ENCODE measurements at regions not wholly inside any gene's neighbourhood (a gene's known extent, or its start where the extent isn't known, plus 50 kb on each side); places are given as distances from the start of the nearest gene placed in this dataset.
A peak's percentile ranks its signal among the peaks of the same experiment; 100 is the strongest.

DNA sequence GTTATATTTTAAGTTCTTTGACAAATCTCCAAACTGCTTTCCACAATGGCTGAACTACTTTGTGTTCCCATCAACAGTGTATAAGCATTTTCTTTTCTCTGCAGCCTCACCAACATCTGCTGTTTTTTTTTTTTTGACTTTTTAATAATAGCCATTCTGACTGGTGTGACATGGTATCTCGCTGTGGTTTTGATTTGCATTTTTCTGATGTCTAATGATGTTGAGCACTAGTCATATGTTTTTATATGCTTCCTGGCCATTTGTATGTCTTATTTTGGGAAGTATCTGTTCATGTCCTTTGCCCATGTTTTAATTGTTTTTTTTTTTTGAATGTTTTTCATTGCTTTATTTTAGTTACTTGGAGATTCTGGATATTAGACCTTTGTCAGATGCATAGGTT, 196.6 kb downstream of the PLK2 start:
- Mint-ChIP-seq H3K9me3 (ENCODE audit: unreplicated experiment) (peaks cover 2% of the 10 kb centered on the region), H3K36me3 (ENCODE audit: low read depth, unreplicated experiment) (no peaks in the 10 kb centered on the region), H3K4me3 (ENCODE audit: unreplicated experiment) (no peak overlapping the region), H3K27me3 (ENCODE audit: low read depth, unreplicated experiment) (no peaks in the 10 kb centered on the region), H3K4me1 (ENCODE audit: low read depth, unreplicated experiment) (peaks cover 18% of the 10 kb centered on the region), H3K27ac (ENCODE audit: unreplicated experiment) (no peak overlapping the region)
- Histone ChIP-seq H2AFZ (ENCODE audit: low read depth, low read length) (no peak overlapping the region), H3K79me2 (ENCODE audit: insufficient read depth, low read length) (no peaks in the 10 kb centered on the region), H3K9ac (ENCODE audit: low read length) (no peak overlapping the region), H3K4me3 (ENCODE audit: insufficient read depth, low read depth, low read length) (no peak overlapping the region), H3K27me3 (ENCODE audit: insufficient read depth, low read length) (no peaks in the 10 kb centered on the region), H3K4me1 (ENCODE audit: insufficient read depth, low read length) (peaks cover 22% of the 10 kb centered on the region), H3K36me3 (ENCODE audit: insufficient read depth, low read length) (no peaks in the 10 kb centered on the region), H3K9me3 (ENCODE audit: insufficient read depth, low read depth, low read length) (no peaks in the 10 kb centered on the region), H4K20me1 (ENCODE audit: insufficient read depth, low read length) (no peaks in the 10 kb centered on the region), H3K4me2 (ENCODE audit: low read length) (no peak overlapping the region), H3K27ac (ENCODE audit: low read depth, low read length) (no peak overlapping the region)
- no peak for FAIRE-seq
- TF ChIP-seq EZH2 (IDR thresholded peaks at IDR 0.05; ENCODE audit: insufficient read depth, low read length) = no peak
- TF ChIP-seq, protein P1, sequence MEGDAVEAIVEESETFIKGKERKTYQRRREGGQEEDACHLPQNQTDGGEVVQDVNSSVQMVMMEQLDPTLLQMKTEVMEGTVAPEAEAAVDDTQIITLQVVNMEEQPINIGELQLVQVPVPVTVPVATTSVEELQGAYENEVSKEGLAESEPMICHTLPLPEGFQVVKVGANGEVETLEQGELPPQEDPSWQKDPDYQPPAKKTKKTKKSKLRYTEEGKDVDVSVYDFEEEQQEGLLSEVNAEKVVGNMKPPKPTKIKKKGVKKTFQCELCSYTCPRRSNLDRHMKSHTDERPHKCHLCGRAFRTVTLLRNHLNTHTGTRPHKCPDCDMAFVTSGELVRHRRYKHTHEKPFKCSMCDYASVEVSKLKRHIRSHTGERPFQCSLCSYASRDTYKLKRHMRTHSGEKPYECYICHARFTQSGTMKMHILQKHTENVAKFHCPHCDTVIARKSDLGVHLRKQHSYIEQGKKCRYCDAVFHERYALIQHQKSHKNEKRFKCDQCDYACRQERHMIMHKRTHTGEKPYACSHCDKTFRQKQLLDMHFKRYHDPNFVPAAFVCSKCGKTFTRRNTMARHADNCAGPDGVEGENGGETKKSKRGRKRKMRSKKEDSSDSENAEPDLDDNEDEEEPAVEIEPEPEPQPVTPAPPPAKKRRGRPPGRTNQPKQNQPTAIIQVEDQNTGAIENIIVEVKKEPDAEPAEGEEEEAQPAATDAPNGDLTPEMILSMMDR (IDR thresholded peaks at IDR 0.05; ENCODE audit: insufficient read depth, low read depth, low read length) = no peak
- peak; percentile 51 for DNase-seq (ENCODE audit: low read depth)

DNA sequence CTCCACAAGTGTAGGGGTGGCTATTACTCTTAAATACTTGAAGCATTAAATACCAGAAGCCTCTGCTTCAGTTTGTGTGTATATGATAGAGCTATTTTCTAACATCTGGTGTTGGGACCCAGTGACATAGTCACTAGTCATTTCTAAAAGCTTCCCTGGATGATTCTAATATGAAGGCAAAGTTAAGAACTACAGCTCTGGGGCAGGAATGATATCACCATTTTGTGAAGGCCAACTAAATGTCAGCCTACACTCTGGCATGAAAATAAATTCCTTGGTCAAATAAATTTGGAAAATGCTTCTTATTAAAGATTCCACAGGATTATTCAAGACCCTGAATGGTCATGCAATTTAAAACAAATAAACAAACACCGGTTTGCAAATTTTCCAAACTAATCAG, 197.7 kb downstream of the PLK2 start:
- Mint-ChIP-seq H3K4me3 (ENCODE audit: unreplicated experiment) (no peak overlapping the region), H3K27me3 (ENCODE audit: low read depth, unreplicated experiment) (no peaks in the 10 kb centered on the region), H3K9me3 (ENCODE audit: unreplicated experiment) (peaks cover 2% of the 10 kb centered on the region), H3K4me1 (ENCODE audit: low read depth, unreplicated experiment) (peaks cover 20% of the 10 kb centered on the region), H3K36me3 (ENCODE audit: low read depth, unreplicated experiment) (no peaks in the 10 kb centered on the region), H3K27ac (ENCODE audit: unreplicated experiment) (no peak overlapping the region)
- Histone ChIP-seq H3K4me2 (ENCODE audit: low read length) (no peak overlapping the region), H3K79me2 (ENCODE audit: insufficient read depth, low read length) (no peaks in the 10 kb centered on the region), H2AFZ (ENCODE audit: low read depth, low read length) (no peak overlapping the region), H3K9ac (ENCODE audit: low read length) (no peak overlapping the region), H4K20me1 (ENCODE audit: insufficient read depth, low read length) (no peaks in the 10 kb centered on the region), H3K27ac (ENCODE audit: low read depth, low read length) (no peak overlapping the region), H3K4me3 (ENCODE audit: insufficient read depth, low read depth, low read length) (no peak overlapping the region), H3K36me3 (ENCODE audit: insufficient read depth, low read length) (no peaks in the 10 kb centered on the region), H3K9me3 (ENCODE audit: insufficient read depth, low read depth, low read length) (no peaks in the 10 kb centered on the region), H3K4me1 (ENCODE audit: insufficient read depth, low read length) (peaks cover 22% of the 10 kb centered on the region), H3K27me3 (ENCODE audit: insufficient read depth, low read length) (no peaks in the 10 kb centered on the region)
- FAIRE-seq (peak; percentile 73), DNase-seq (ENCODE audit: low read depth) (peak; percentile 47)
- TF ChIP-seq EZH2 (IDR thresholded peaks at IDR 0.05; ENCODE audit: insufficient read depth, low read length) = no peak
- TF ChIP-seq, protein P1 (IDR thresholded peaks at IDR 0.05; ENCODE audit: insufficient read depth, low read depth, low read length) = no peak

DNA sequence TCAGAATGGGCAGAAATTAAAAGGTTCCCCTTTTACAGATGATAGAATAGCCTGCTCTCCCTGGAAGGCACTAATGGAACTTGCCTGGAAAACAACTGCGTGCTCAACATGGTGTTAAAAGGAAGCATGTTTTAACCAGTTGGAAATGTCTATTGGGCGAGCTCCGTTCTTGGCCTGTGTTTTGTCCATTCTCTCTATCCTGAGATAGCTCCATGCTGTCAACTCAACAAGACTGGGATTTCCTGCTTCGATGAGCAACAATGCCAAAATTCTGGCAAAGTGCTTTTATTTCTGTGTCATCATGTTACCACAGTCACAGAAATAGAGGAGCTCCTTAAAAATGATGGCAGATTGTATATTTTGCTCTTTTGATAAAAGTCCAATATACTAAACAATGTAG, 198.3 kb downstream of the PLK2 start:
- Mint-ChIP-seq H3K4me1 (ENCODE audit: low read depth, unreplicated experiment) (peaks cover 20% of the 10 kb centered on the region), H3K4me3 (ENCODE audit: unreplicated experiment) (no peak overlapping the region), H3K27me3 (ENCODE audit: low read depth, unreplicated experiment) (no peaks in the 10 kb centered on the region), H3K36me3 (ENCODE audit: low read depth, unreplicated experiment) (no peaks in the 10 kb centered on the region), H3K9me3 (ENCODE audit: unreplicated experiment) (peaks cover 2% of the 10 kb centered on the region), H3K27ac (ENCODE audit: unreplicated experiment) (no peak overlapping the region)
- DNase-seq (ENCODE audit: low read depth) (peak; percentile 75), FAIRE-seq (no peak)
- Histone ChIP-seq H3K36me3 (ENCODE audit: insufficient read depth, low read length) (no peaks in the 10 kb centered on the region), H3K9ac (ENCODE audit: low read length) (no peak overlapping the region), H3K27ac (ENCODE audit: low read depth, low read length) (no peak overlapping the region), H3K9me3 (ENCODE audit: insufficient read depth, low read depth, low read length) (no peaks in the 10 kb centered on the region), H3K79me2 (ENCODE audit: insufficient read depth, low read length) (no peaks in the 10 kb centered on the region), H3K4me1 (ENCODE audit: insufficient read depth, low read length) (peaks cover 22% of the 10 kb centered on the region), H4K20me1 (ENCODE audit: insufficient read depth, low read length) (no peaks in the 10 kb centered on the region), H3K4me2 (ENCODE audit: low read length) (peak overlapping the region; percentile 10), H3K27me3 (ENCODE audit: insufficient read depth, low read length) (no peaks in the 10 kb centered on the region), H3K4me3 (ENCODE audit: insufficient read depth, low read depth, low read length) (no peak overlapping the region), H2AFZ (ENCODE audit: low read depth, low read length) (peak overlapping the region; percentile 29)
- no peak for TF ChIP-seq EZH2 (IDR thresholded peaks at IDR 0.05; ENCODE audit: insufficient read depth, low read length)
- TF ChIP-seq, protein P1 (IDR thresholded peaks at IDR 0.05; ENCODE audit: insufficient read depth, low read depth, low read length) = no peak
